Panc1 (cell line): ENCODE measurements at regions not wholly inside any gene's neighbourhood (a gene's known extent, or its start where the extent isn't known, plus 50 kb on each side); places are given as distances from the start of the nearest gene placed in this dataset.

Experiments used
- ATAC-seq: fragments of 200-7000 bp; cut with Tn5 transposase; 2 replicates; pipeline ENCODE4 v1.9.1; 2020; ENCODE audit warnings: mild to moderate bottlenecking, moderate library complexity
- BruUV-seq: library from RNA; stranded (reverse); fragments of 400-500 nt; replicated peaks from 2 replicates; lab custom pipeline; 2021; lab: Mats Ljungman, UMichigan
- CTCF ChIA-PET: fragments of 300-600 bp; sonication (Branson Sonifier 250); formaldehyde crosslinking; loops from one replicate; lab custom pipeline; 2022; ENCODE audit warnings: antibody characterized with exemption; lab: Charles Lee
- POLR2A ChIA-PET: fragments of 300-600 bp; sonication (Branson Sonifier 250); formaldehyde crosslinking; loops from one replicate; lab custom pipeline; 2022; ENCODE audit warnings: antibody characterized with exemption; lab: Charles Lee
- DNase-seq: peaks from one replicate; pipeline ENCODE4 v3.0.0-alpha.2; 2010; ENCODE audit warnings: low read depth, low spot score
- H3K27ac ChIP-seq: 2 replicates; pipeline ENCODE4 v1.5.1; 2011; ENCODE audit warnings: mild to moderate bottlenecking, low read length, inconsistent platforms
- H3K27me3 ChIP-seq: fragments of 200-500 bp; sonication (Bioruptor generic); 2 replicates; pipeline ENCODE4 v1.6.0; 2014; ENCODE audit warnings: low read length, inconsistent platforms; ENCODE audit not compliant: control insufficient read depth, insufficient read depth
- H3K36me3 ChIP-seq: fragments of 200-500 bp; sonication (Bioruptor generic); 2 replicates; pipeline ENCODE4 v1.5.1; 2014; ENCODE audit warnings: inconsistent platforms, mild to moderate bottlenecking, low read length, moderate library complexity; ENCODE audit not compliant: control insufficient read depth, insufficient read depth
- H3K4me1 ChIP-seq: 2 replicates; pipeline ENCODE4 v1.5.1; 2011; ENCODE audit warnings: inconsistent platforms, mild to moderate bottlenecking, low read length, moderate library complexity; ENCODE audit not compliant: control insufficient read depth, insufficient read depth
- H3K4me3 ChIP-seq, 2 experiments: 2 replicates each; pipeline ENCODE4 v1.5.1; 2011 to 2012; ENCODE audit warnings: low read depth in 2 of 2, low read length in 2 of 2, mild to moderate bottlenecking in 2 of 2, inconsistent platforms in 1 of 2, moderate library complexity in 1 of 2
- H3K9me3 ChIP-seq: fragments of 200-500 bp; sonication (Bioruptor generic); 2 replicates; pipeline ENCODE4 v1.5.1; 2014; ENCODE audit warnings: low read depth, mild to moderate bottlenecking, inconsistent platforms, low read length, moderate library complexity; ENCODE audit not compliant: control insufficient read depth, insufficient read depth
- POLR2AphosphoS5 ChIP-seq: IDR thresholded peaks from 2 replicates; pipeline ENCODE4 v1.6.1; 2012; ENCODE audit warnings: mild to moderate bottlenecking, low read depth, low read length, moderate library complexity
- SIN3A ChIP-seq: IDR thresholded peaks from 2 replicates; pipeline ENCODE4 v1.6.1; 2012; ENCODE audit warnings: low read depth, mild to moderate bottlenecking, low read length, moderate library complexity, borderline replicate concordance; ENCODE audit not compliant: insufficient read depth
- TCF7L2 ChIP-seq: IDR thresholded peaks from 2 replicates; pipeline ENCODE4 v1.6.1; 2011; ENCODE audit warnings: mild to moderate bottlenecking, low read depth, low read length, inconsistent platforms
- in situ Hi-C: cut with HindIII; loops from 2 replicates; pipeline ENCODE4 v1.10.0; 2016; ENCODE audit warnings: low sequenced_read_pairs, low pct_unique_long_range_greater_than_20kb
- intact Hi-C: fragments of 100-400 bp; cut with micrococcal nuclease; formaldehyde crosslinking; loops from one replicate; pipeline ENCODE4 v1.10.0; 2022; ENCODE audit not compliant: unreplicated experiment
- TF ChIP-seq, protein P1 (sequence below), 2 experiments: IDR thresholded peaks; 2 replicates each; pipeline ENCODE4 v1.6.1; 2011 to 2012; ENCODE audit warnings: low read depth in 2 of 2, control low read depth in 1 of 2, low read length in 1 of 2, mild to moderate bottlenecking in 1 of 2, moderate library complexity in 1 of 2; ENCODE audit not compliant: insufficient read depth in 1 of 2
- TF ChIP-seq, protein P2 (sequence below): fragments of 450-650 bp; IDR thresholded peaks from 2 replicates; pipeline ENCODE4 v1.5.1; 2017; ENCODE audit warnings: mild to moderate bottlenecking

DNA sequence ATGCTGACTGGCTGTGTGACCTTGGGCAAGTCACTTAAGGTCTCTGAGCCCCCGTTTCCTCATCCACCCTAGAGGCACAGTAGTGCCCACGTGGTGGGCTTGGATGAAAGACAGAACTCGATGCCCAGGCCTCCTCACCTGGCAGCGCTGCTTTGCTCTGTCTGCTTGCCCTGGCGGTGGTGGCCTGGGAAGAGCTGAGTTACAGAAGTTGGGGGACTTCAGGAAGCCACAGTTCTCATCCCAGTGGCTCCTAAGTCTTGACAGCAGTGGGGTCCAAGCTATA lies 171.5 kb upstream of the IER5L start:
- H3K36me3 ChIP-seq = no peaks in the 10 kb centered on the region
- in situ Hi-C loops = no loop called here

DNA sequence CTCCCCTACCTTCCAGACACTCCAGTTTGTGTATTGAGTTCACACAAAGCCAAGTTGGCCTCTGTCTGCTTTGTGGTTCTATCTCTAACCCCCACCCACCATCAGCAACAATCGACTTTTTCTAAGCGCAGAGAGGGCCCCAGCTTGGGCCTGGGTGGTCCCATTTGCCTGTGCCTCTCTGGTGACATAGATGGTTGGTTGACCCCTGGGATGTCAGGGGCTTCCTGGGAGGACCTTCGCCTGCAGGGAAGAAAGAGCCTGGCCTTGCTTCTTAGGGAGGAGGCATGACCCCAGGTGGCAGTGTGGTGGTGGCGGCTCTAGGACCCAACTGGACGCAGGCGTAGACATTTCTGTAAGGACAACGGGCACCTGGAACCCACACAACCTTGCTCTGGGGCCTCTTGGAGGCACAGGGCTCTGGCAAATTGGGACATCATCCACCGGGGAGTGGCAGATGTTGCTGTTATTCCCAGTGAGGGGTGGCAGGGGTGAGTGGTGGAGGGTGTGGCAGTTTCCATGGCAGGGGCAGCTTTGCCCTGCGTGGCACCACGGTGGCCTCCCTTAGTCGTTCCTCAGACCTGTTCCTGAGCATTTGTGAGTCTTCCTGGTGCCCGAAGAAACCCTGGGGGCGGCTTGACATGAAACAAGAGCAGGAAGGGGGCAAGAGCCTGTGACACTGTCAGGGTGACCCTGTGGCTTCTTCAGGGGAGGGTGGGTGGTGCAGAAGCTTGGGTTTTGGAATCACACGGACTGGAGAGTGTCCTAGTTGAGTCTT lies 171.0 kb upstream of the IER5L start:
- BruUV-seq = no TSS peak
- POLR2A ChIA-PET = no interaction called here
- ATAC-seq = no peak
- in situ Hi-C loops (no loop called here), intact Hi-C loops (no loop called here)
- TF ChIP-seq TCF7L2 = no peak
- TF ChIP-seq POLR2AphosphoS5 = no peak
- TF ChIP-seq, protein P1, sequence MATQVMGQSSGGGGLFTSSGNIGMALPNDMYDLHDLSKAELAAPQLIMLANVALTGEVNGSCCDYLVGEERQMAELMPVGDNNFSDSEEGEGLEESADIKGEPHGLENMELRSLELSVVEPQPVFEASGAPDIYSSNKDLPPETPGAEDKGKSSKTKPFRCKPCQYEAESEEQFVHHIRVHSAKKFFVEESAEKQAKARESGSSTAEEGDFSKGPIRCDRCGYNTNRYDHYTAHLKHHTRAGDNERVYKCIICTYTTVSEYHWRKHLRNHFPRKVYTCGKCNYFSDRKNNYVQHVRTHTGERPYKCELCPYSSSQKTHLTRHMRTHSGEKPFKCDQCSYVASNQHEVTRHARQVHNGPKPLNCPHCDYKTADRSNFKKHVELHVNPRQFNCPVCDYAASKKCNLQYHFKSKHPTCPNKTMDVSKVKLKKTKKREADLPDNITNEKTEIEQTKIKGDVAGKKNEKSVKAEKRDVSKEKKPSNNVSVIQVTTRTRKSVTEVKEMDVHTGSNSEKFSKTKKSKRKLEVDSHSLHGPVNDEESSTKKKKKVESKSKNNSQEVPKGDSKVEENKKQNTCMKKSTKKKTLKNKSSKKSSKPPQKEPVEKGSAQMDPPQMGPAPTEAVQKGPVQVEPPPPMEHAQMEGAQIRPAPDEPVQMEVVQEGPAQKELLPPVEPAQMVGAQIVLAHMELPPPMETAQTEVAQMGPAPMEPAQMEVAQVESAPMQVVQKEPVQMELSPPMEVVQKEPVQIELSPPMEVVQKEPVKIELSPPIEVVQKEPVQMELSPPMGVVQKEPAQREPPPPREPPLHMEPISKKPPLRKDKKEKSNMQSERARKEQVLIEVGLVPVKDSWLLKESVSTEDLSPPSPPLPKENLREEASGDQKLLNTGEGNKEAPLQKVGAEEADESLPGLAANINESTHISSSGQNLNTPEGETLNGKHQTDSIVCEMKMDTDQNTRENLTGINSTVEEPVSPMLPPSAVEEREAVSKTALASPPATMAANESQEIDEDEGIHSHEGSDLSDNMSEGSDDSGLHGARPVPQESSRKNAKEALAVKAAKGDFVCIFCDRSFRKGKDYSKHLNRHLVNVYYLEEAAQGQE (IDR thresholded peaks at IDR 0.05; ENCODE audit: insufficient read depth in 1 of 2, low read depth in 2 of 2, low read length in 1 of 2) = no peak
- TF ChIP-seq SIN3A = no peak
- TF ChIP-seq, protein P2, sequence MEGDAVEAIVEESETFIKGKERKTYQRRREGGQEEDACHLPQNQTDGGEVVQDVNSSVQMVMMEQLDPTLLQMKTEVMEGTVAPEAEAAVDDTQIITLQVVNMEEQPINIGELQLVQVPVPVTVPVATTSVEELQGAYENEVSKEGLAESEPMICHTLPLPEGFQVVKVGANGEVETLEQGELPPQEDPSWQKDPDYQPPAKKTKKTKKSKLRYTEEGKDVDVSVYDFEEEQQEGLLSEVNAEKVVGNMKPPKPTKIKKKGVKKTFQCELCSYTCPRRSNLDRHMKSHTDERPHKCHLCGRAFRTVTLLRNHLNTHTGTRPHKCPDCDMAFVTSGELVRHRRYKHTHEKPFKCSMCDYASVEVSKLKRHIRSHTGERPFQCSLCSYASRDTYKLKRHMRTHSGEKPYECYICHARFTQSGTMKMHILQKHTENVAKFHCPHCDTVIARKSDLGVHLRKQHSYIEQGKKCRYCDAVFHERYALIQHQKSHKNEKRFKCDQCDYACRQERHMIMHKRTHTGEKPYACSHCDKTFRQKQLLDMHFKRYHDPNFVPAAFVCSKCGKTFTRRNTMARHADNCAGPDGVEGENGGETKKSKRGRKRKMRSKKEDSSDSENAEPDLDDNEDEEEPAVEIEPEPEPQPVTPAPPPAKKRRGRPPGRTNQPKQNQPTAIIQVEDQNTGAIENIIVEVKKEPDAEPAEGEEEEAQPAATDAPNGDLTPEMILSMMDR = no peak
- no peak overlapping the region for H3K4me3 ChIP-seq
- no peaks in the 10 kb centered on the region for H3K36me3 ChIP-seq
- H3K4me1 ChIP-seq = peaks cover 29% of the 10 kb centered on the region
- no peak for DNase-seq
- H3K9me3 ChIP-seq = no peaks in the 10 kb centered on the region
- H3K27me3 ChIP-seq = no peaks in the 10 kb centered on the region
- peak overlapping the region; percentile 76; the same call in 1 of the 2 replicates for H3K27ac ChIP-seq
- CTCF ChIA-PET = no interaction called here

More for the DNA sequence above, 171.5 kb upstream of the IER5L start:
- BruUV-seq = no TSS peak
- ChIA-PET POLR2A (no interaction called here), CTCF (no interaction called here)
- ATAC-seq (no peak), DNase-seq (no peak)
- Histone ChIP-seq H3K27me3 (no peaks in the 10 kb centered on the region), H3K9me3 (no peaks in the 10 kb centered on the region), H3K27ac (peak overlapping the region; percentile 76; the same call in 1 of the 2 replicates), H3K4me3 (no peak overlapping the region), H3K4me1 (peaks cover 29% of the 10 kb centered on the region)
- no peak for TF ChIP-seq POLR2AphosphoS5
- TF ChIP-seq, protein P2 = no peak
- no peak for TF ChIP-seq TCF7L2
- no peak for TF ChIP-seq SIN3A
- TF ChIP-seq, protein P1 (IDR thresholded peaks at IDR 0.05; ENCODE audit: insufficient read depth in 1 of 2, low read depth in 2 of 2, low read length in 1 of 2) = no peak
- intact Hi-C loops = no loop called here
